ENCODE measurements at regions not wholly inside any gene's neighbourhood (a gene's known extent, or its start where the extent isn't known, plus 50 kb on each side); places are given as distances from the start of the nearest gene placed in this dataset.

DNA sequence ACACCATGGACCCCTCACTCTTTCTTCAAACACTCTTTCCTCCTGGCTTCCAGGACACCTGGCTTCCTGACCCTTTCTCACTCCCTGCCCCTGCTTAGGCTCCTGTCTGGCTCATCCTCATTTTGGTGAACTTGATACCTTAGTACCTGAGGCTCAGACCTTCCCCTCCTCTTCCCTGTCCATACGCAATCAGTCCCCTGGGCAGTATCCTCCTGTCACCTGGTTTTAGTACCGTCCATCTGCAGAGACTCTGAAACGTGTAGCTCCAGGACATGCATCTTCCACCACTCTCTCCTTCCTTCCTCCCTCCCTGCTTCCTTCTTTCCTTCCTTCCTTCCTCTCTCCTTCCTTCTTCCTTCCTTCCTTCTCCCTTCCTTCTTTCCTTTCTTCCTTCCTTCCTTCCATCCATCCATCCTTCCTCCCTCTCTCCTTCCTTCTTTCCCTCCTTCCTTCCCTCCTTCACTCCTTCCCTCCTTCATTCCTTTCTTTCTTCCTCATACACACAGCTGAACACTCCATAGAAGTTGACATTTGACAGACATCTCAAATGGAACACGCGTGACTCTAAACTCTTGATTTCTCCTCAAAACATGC lies 1488.6 kb downstream of the TBC1D22A start:
- Histone ChIP-seq H3K9ac (ENCODE audit: low read length) (no peak overlapping the region), H3K4me3 (replicated peaks in 1 of 2; ENCODE audit: low read depth in 1 of 2, low read length in 2 of 2) (no peak overlapping the region), H3K79me2 (ENCODE audit: insufficient read depth, low read length) (no peaks in the 10 kb centered on the region), H3K9me3 (ENCODE audit: control insufficient read depth in 1 of 2, insufficient read depth in 1 of 2, low read depth in 1 of 2, low read length in 2 of 2) (peaks cover 0 to 4% of the 10 kb centered on the region in 2 experiments; a peak in 1 of 4 replicates), H3K4me1 (ENCODE audit: control insufficient read depth in 1 of 2, insufficient read depth in 2 of 2, low read length in 2 of 2) (no peaks in the 10 kb centered on the region), H3K4me2 (ENCODE audit: low read length) (no peak overlapping the region), H3K27me3 (ENCODE audit: insufficient read depth, low read length) (peaks cover 11% of the 10 kb centered on the region; the same call in 1 of the 2 replicates), H3K36me3 (ENCODE audit: control insufficient read depth in 1 of 2, insufficient read depth in 2 of 2, low read length in 2 of 2) (no peaks in the 10 kb centered on the region), H2AFZ (ENCODE audit: low read depth, low read length, poor library complexity, severe bottlenecking) (no peak overlapping the region), H3K27ac (ENCODE audit: low read depth, low read length) (no peak overlapping the region), H4K20me1 (ENCODE audit: insufficient read depth) (no peaks in the 10 kb centered on the region), H3K9me2 (ENCODE audit: insufficient read depth) (no peaks in the 10 kb centered on the region)
- BruUV-seq (replicated peaks) = no TSS peak
- ATAC-seq (no peak), DNase-seq (ENCODE audit: low read depth, low spot score) (no peak)
- CTCF ChIA-PET = no interaction called here
- intact Hi-C loops (cut with micrococcal nuclease) = no loop called here
- no peak for TF ChIP-seq SP1 (IDR thresholded peaks at IDR 0.05; ENCODE audit: low read depth)
- TF ChIP-seq ELF1 (IDR thresholded peaks at IDR 0.05; ENCODE audit: borderline replicate concordance, low read depth) = no peak
- TF ChIP-seq, protein P1, sequence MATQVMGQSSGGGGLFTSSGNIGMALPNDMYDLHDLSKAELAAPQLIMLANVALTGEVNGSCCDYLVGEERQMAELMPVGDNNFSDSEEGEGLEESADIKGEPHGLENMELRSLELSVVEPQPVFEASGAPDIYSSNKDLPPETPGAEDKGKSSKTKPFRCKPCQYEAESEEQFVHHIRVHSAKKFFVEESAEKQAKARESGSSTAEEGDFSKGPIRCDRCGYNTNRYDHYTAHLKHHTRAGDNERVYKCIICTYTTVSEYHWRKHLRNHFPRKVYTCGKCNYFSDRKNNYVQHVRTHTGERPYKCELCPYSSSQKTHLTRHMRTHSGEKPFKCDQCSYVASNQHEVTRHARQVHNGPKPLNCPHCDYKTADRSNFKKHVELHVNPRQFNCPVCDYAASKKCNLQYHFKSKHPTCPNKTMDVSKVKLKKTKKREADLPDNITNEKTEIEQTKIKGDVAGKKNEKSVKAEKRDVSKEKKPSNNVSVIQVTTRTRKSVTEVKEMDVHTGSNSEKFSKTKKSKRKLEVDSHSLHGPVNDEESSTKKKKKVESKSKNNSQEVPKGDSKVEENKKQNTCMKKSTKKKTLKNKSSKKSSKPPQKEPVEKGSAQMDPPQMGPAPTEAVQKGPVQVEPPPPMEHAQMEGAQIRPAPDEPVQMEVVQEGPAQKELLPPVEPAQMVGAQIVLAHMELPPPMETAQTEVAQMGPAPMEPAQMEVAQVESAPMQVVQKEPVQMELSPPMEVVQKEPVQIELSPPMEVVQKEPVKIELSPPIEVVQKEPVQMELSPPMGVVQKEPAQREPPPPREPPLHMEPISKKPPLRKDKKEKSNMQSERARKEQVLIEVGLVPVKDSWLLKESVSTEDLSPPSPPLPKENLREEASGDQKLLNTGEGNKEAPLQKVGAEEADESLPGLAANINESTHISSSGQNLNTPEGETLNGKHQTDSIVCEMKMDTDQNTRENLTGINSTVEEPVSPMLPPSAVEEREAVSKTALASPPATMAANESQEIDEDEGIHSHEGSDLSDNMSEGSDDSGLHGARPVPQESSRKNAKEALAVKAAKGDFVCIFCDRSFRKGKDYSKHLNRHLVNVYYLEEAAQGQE (IDR thresholded peaks at IDR 0.05; ENCODE audit: low read depth) = no peak
- POLR2A ChIA-PET = no interaction called here
- RAD21 ChIA-PET (ENCODE audit: low non-redundant PET in 1 of 2, low total read pairs in 2 of 2, uncharacterized antibody in 2 of 2, unreplicated experiment in 2 of 2) = no interaction called here

DNA sequence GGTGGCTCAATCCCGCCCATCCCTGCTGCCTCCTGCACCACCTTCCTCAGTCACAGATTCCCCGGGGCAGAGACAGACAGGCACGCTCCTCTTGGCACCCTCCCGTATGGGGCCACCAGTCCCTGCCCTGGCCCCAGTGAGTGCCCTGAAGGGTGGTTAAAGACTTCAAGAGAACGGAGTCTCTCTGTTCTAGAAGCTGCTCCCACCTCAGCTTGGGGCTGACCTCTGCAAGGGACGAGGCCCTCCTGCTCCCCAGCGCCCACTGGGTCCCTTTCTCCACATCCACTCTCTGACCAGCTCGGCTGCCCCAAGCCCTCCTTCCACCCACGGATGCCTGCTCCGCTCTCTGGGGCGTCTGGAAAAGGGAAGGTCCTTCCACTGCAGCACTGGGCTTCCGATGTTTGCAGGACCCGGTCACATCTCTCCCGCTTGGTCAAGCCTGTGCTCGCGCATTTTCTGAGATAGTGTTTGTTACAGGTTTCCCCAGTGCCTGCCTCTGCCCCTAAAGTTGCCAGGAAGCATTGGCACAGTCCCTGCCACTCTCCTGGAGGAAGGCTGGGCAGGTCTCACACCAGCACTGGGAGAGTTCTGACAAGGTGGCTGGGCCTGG lies 1487.9 kb downstream of the TBC1D22A start:
- Histone ChIP-seq H3K4me1 (ENCODE audit: control insufficient read depth in 1 of 2, insufficient read depth in 2 of 2, low read length in 2 of 2) (no peaks in the 10 kb centered on the region), H3K36me3 (ENCODE audit: control insufficient read depth in 1 of 2, insufficient read depth in 2 of 2, low read length in 2 of 2) (no peaks in the 10 kb centered on the region), H3K9me2 (ENCODE audit: insufficient read depth) (no peaks in the 10 kb centered on the region), H4K20me1 (ENCODE audit: insufficient read depth) (no peaks in the 10 kb centered on the region), H2AFZ (ENCODE audit: low read depth, low read length, poor library complexity, severe bottlenecking) (no peak overlapping the region), H3K79me2 (ENCODE audit: insufficient read depth, low read length) (no peaks in the 10 kb centered on the region), H3K4me3 (replicated peaks in 1 of 2; ENCODE audit: low read depth in 1 of 2, low read length in 2 of 2) (no peak overlapping the region), H3K27me3 (ENCODE audit: insufficient read depth, low read length) (peaks cover 11% of the 10 kb centered on the region; the same call in 1 of the 2 replicates), H3K4me2 (ENCODE audit: low read length) (no peak overlapping the region), H3K9ac (ENCODE audit: low read length) (no peak overlapping the region), H3K27ac (ENCODE audit: low read depth, low read length) (no peak overlapping the region), H3K9me3 (ENCODE audit: control insufficient read depth in 1 of 2, insufficient read depth in 1 of 2, low read depth in 1 of 2, low read length in 2 of 2) (peaks cover 0 to 4% of the 10 kb centered on the region in 2 experiments; a peak in 1 of 4 replicates)
- RAD21 ChIA-PET (ENCODE audit: low non-redundant PET in 1 of 2, low total read pairs in 2 of 2, uncharacterized antibody in 2 of 2, unreplicated experiment in 2 of 2) = no interaction called here
- TF ChIP-seq ELF1 (IDR thresholded peaks at IDR 0.05; ENCODE audit: borderline replicate concordance, low read depth) = no peak
- TF ChIP-seq JUND (IDR thresholded peaks at IDR 0.05) = no peak
- intact Hi-C loops (cut with micrococcal nuclease) = no loop called here
- DNase-seq (ENCODE audit: low read depth, low spot score) = no peak
- BruUV-seq (replicated peaks) = no TSS peak
- POLR2A ChIA-PET = no interaction called here
- CTCF ChIA-PET = no interaction called here
- ATAC-seq = no peak
